Testis (tissue), 2 donors: ENCODE measurements at regions not wholly inside any gene's neighbourhood (a gene's known extent, or its start where the extent isn't known, plus 50 kb on each side); places are given as distances from the start of the nearest gene placed in this dataset.

Experiments
- CTCF ChIP-seq, 3 experiments: fragments of 450-650 bp in 2 of 3; fragments of 200-600 bp in 1 of 3; sonication (generic) in 1 of 3; IDR thresholded peaks; one replicate each; pipeline ENCODE4 v1.5.1; 2016 to 2019; ENCODE audit warnings: antibody characterized with exemption in 3 of 3, mild to moderate bottlenecking in 2 of 3, moderate library complexity in 1 of 3
- POLR2A ChIP-seq: fragments of 450-650 bp; IDR thresholded peaks from one replicate; pipeline ENCODE4 v1.6.1; 2017; ENCODE audit warnings: antibody characterized with exemption, mild to moderate bottlenecking, moderate library complexity

- TF ChIP-seq POLR2A (no peak), CTCF (IDR thresholded peaks at IDR 0.05) (no peak)
Measured at GRCh38 chr20:19138758-19139157, 73.7 kb upstream of the SLC24A3 start.
